Neural progenitor cell (in vitro differentiated cells): ENCODE measurements at regions not wholly inside any gene's neighbourhood (a gene's known extent, or its start where the extent isn't known, plus 50 kb on each side); places are given as distances from the start of the nearest gene placed in this dataset.

Source experiments
- DNase-seq: peaks from one replicate; pipeline ENCODE4 v3.0.0-alpha.2; 2016; ENCODE audit warnings: low spot score
- H2AFZ ChIP-seq: fragments of 200-600 bp; sonication (generic); replicated peaks from 2 replicates; pipeline ENCODE4 v1.6.1; 2016; ENCODE audit warnings: antibody characterized with exemption
- H3F3A ChIP-seq: fragments of 200-600 bp; sonication (generic); 2 replicates; pipeline ENCODE4 v1.6.1; 2016; ENCODE audit warnings: antibody characterized with exemption, low read depth
- H3K27ac ChIP-seq: fragments of 200-600 bp; sonication (generic); 2 replicates; pipeline ENCODE4 v1.5.1; 2016; ENCODE audit warnings: mild to moderate bottlenecking
- H3K27me3 ChIP-seq: fragments of 200-600 bp; sonication (generic); 2 replicates; pipeline ENCODE4 v1.6.1; 2016; ENCODE audit warnings: mild to moderate bottlenecking, moderate library complexity
- H3K36me3 ChIP-seq: fragments of 200-600 bp; sonication (generic); 2 replicates; pipeline ENCODE4 v1.5.1; 2016
- H3K4me1 ChIP-seq: fragments of 200-600 bp; sonication (generic); 2 replicates; pipeline ENCODE4 v1.6.1; 2016; ENCODE audit warnings: mixed run types
- H3K4me2 ChIP-seq: fragments of 200-600 bp; sonication (generic); 2 replicates; pipeline ENCODE4 v1.6.1; 2016
- H3K4me3 ChIP-seq: fragments of 200-600 bp; sonication (generic); 2 replicates; pipeline ENCODE4 v1.5.1; 2016
- H3K79me2 ChIP-seq: fragments of 200-600 bp; sonication (generic); 2 replicates; pipeline ENCODE4 v1.6.1; 2016; ENCODE audit warnings: low read depth
- H3K9ac ChIP-seq: fragments of 200-600 bp; sonication (generic); 2 replicates; pipeline ENCODE4 v1.6.1; 2016
- H3K9me3 ChIP-seq: fragments of 200-600 bp; sonication (generic); 2 replicates; pipeline ENCODE4 v1.5.1; 2016; ENCODE audit warnings: low read depth
- H4K20me1 ChIP-seq: fragments of 200-600 bp; sonication (generic); 2 replicates; pipeline ENCODE4 v1.6.1; 2016; ENCODE audit warnings: low read depth
- H3K27ac Mint-ChIP-seq: 3 replicates; pipeline ENCODE4 v1.8.0; 2021; ENCODE audit warnings: mixed read lengths
- H3K27me3 Mint-ChIP-seq: 2 replicates; pipeline ENCODE4 v1.8.0; 2022; ENCODE audit warnings: low read depth, mild to moderate bottlenecking, inconsistent platforms, moderate library complexity, mixed read lengths; ENCODE audit not compliant: insufficient read depth
- H3K36me3 Mint-ChIP-seq: 3 replicates; pipeline ENCODE4 v1.8.0; 2021; ENCODE audit warnings: mixed read lengths
- H3K4me1 Mint-ChIP-seq: 3 replicates; pipeline ENCODE4 v1.8.0; 2021; ENCODE audit warnings: mixed read lengths
- H3K4me3 Mint-ChIP-seq: 3 replicates; pipeline ENCODE4 v1.8.0; 2021; ENCODE audit warnings: mild to moderate bottlenecking, moderate library complexity, mixed read lengths
- H3K9me3 Mint-ChIP-seq: 3 replicates; pipeline ENCODE4 v1.8.0; 2020; ENCODE audit warnings: mixed read lengths
- EZH2 ChIP-seq: fragments of 200-600 bp; sonication (generic); IDR thresholded peaks from 2 replicates; pipeline ENCODE4 v1.6.1; 2017; ENCODE audit warnings: antibody characterized with exemption, mild to moderate bottlenecking, moderate library complexity
- EZH2phosphoT487 ChIP-seq: fragments of 200-600 bp; sonication (generic); IDR thresholded peaks from 2 replicates; pipeline ENCODE4 v1.6.1; 2017; ENCODE audit warnings: antibody characterized with exemption
- TF ChIP-seq, protein P1 (sequence below): fragments of 200-600 bp; sonication (generic); IDR thresholded peaks from 2 replicates; pipeline ENCODE4 v1.5.1; 2017; ENCODE audit warnings: antibody characterized with exemption, mild to moderate bottlenecking

DNA sequence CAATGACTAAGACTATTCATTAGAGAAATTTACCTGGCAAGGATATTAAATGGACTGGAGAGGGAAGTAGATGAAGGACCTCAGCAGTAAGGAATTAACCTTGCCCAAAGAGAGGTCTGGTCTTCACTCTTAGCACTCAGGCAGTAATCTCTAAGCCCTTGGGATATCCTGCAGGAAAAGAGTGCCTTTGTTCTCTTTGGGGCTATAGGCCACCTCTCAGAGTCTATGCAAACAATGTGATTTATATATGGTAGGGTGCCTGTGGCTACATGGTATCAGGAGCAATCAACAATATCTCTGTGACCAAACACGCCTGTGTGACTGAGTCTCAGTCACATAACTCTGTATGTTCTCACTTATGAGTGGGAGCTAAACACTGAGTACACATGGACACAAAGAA lies 154.7 kb upstream of the CDK1 start:
- H3K27me3 Mint-ChIP-seq: peaks cover 2% of the 10 kb centered on the region
- Histone ChIP-seq H3K9me3 (no peaks in the 10 kb centered on the region), H3K36me3 (no peaks in the 10 kb centered on the region), H3K27ac (no peak overlapping the region), H3K4me2 (no peak overlapping the region), H2AFZ (no peak overlapping the region), H3F3A (no peaks in the 10 kb centered on the region), H3K79me2 (no peaks in the 10 kb centered on the region), H3K4me1 (no peaks in the 10 kb centered on the region), H3K27me3 (no peaks in the 10 kb centered on the region), H3K9ac (no peak overlapping the region), H4K20me1 (no peaks in the 10 kb centered on the region), H3K4me3 (no peak overlapping the region)
- no peaks in the 10 kb centered on the region for H3K9me3 Mint-ChIP-seq
- no peak for DNase-seq
- H3K36me3 Mint-ChIP-seq: no peaks in the 10 kb centered on the region
- H3K4me1 Mint-ChIP-seq: peaks cover 4% of the 10 kb centered on the region
- H3K27ac Mint-ChIP-seq: no peak overlapping the region
- TF ChIP-seq EZH2: no peak
- TF ChIP-seq, protein P1, sequence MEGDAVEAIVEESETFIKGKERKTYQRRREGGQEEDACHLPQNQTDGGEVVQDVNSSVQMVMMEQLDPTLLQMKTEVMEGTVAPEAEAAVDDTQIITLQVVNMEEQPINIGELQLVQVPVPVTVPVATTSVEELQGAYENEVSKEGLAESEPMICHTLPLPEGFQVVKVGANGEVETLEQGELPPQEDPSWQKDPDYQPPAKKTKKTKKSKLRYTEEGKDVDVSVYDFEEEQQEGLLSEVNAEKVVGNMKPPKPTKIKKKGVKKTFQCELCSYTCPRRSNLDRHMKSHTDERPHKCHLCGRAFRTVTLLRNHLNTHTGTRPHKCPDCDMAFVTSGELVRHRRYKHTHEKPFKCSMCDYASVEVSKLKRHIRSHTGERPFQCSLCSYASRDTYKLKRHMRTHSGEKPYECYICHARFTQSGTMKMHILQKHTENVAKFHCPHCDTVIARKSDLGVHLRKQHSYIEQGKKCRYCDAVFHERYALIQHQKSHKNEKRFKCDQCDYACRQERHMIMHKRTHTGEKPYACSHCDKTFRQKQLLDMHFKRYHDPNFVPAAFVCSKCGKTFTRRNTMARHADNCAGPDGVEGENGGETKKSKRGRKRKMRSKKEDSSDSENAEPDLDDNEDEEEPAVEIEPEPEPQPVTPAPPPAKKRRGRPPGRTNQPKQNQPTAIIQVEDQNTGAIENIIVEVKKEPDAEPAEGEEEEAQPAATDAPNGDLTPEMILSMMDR: no peak
- no peak for TF ChIP-seq EZH2phosphoT487
- no peak overlapping the region for H3K4me3 Mint-ChIP-seq

DNA sequence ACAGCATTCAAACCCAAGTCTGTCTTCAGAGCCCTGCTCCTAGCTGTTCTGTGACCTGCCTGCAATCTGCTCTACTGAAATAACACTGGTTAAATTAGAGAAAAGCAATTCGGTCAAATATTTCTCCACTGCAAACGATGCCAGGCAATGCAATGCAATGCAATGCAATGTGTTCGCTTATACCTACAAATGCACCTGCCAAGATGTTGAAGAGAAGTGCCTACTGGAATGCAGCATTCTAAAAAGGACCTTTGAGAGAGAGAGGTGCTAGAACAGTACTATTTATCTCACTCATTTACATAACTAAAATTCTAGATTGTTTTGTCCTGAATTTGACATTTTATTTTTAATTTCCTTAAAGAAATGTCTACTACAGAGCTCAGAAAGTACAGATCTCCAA lies 157.3 kb upstream of the CDK1 start:
- Mint-ChIP-seq H3K9me3 (no peaks in the 10 kb centered on the region), H3K4me1 (no peaks in the 10 kb centered on the region), H3K4me3 (no peak overlapping the region), H3K36me3 (no peaks in the 10 kb centered on the region), H3K27ac (no peak overlapping the region), H3K27me3 (no peaks in the 10 kb centered on the region)
- no peaks in the 10 kb centered on the region for H3K36me3 ChIP-seq
- no peaks in the 10 kb centered on the region for H3F3A ChIP-seq
- no peak overlapping the region for H3K9ac ChIP-seq
- no peak overlapping the region for H3K4me3 ChIP-seq
- no peak overlapping the region for H3K27ac ChIP-seq
- H3K4me1 ChIP-seq: no peaks in the 10 kb centered on the region
- H3K9me3 ChIP-seq: no peaks in the 10 kb centered on the region
- no peaks in the 10 kb centered on the region for H3K79me2 ChIP-seq
- TF ChIP-seq, protein P1: no peak
- TF ChIP-seq EZH2 (no peak), EZH2phosphoT487 (no peak)
- H2AFZ ChIP-seq: no peak overlapping the region
- H4K20me1 ChIP-seq: no peaks in the 10 kb centered on the region
- H3K27me3 ChIP-seq: no peaks in the 10 kb centered on the region
- DNase-seq: no peak
- H3K4me2 ChIP-seq: no peak overlapping the region

DNA sequence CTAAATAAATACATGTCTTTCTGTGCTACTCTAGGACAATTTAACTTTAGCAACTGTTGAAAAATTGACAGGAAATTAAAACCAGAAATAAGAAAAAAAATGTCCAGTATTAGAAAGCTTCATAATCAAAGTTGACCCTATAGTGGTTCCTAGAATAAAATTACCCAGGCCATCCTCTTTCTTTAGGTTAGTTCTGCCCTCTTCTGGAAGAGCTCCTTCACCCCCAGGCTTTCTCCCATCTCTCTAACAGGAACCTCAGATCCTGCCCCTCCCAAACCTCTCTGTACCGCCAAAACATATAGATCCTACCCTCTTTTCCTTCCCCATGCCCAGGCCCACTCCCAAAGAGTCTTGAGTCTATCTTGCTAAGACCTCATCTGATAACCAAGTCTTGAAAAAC lies 159.4 kb upstream of the CDK1 start:
- no peak for TF ChIP-seq EZH2phosphoT487
- no peak for TF ChIP-seq EZH2
- TF ChIP-seq, protein P1: peak; percentile 18
- Histone ChIP-seq H3K79me2 (no peaks in the 10 kb centered on the region), H3F3A (no peaks in the 10 kb centered on the region), H3K4me3 (no peak overlapping the region), H3K9ac (no peak overlapping the region), H3K27me3 (no peaks in the 10 kb centered on the region), H3K4me2 (no peak overlapping the region), H3K36me3 (no peaks in the 10 kb centered on the region), H3K27ac (no peak overlapping the region), H2AFZ (no peak overlapping the region), H3K9me3 (no peaks in the 10 kb centered on the region), H4K20me1 (no peaks in the 10 kb centered on the region), H3K4me1 (no peaks in the 10 kb centered on the region)
- Mint-ChIP-seq H3K27ac (no peak overlapping the region), H3K27me3 (no peaks in the 10 kb centered on the region), H3K4me3 (no peak overlapping the region), H3K9me3 (no peaks in the 10 kb centered on the region), H3K4me1 (no peaks in the 10 kb centered on the region), H3K36me3 (no peaks in the 10 kb centered on the region)
- no peak for DNase-seq

DNA sequence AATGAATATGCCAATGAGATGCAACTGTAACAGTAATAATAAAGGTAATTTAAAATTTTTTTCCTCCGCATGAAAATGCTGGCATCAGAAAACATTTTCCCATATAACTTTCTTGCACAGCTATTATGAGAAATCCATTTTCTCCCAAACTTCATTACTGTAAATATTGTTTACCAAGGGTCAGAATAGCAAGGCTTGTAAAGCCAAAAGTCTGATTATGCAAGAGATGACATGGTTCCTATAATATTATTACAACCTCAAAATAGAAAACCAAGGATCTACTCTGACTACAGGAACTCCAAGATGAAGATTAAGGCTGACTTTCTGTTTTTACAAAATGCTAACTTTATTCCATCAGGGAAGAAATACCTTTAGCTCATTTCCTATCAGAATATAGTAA lies 162.7 kb upstream of the CDK1 start:
- Histone ChIP-seq H2AFZ (no peak overlapping the region), H3F3A (no peaks in the 10 kb centered on the region), H3K9me3 (no peaks in the 10 kb centered on the region), H3K4me1 (no peaks in the 10 kb centered on the region), H3K4me3 (no peak overlapping the region), H3K9ac (no peak overlapping the region), H3K4me2 (no peak overlapping the region), H3K36me3 (no peaks in the 10 kb centered on the region), H3K27ac (no peak overlapping the region), H4K20me1 (no peaks in the 10 kb centered on the region), H3K79me2 (no peaks in the 10 kb centered on the region), H3K27me3 (no peaks in the 10 kb centered on the region)
- no peaks in the 10 kb centered on the region for H3K36me3 Mint-ChIP-seq
- H3K9me3 Mint-ChIP-seq: no peaks in the 10 kb centered on the region
- TF ChIP-seq EZH2: no peak
- TF ChIP-seq, protein P1: no peak
- H3K27ac Mint-ChIP-seq: no peak overlapping the region
- no peaks in the 10 kb centered on the region for H3K27me3 Mint-ChIP-seq
- no peak overlapping the region for H3K4me3 Mint-ChIP-seq
- no peak for DNase-seq
- peaks cover 12% of the 10 kb centered on the region for H3K4me1 Mint-ChIP-seq
